ENCODE measurements at regions not wholly inside any gene's neighbourhood (a gene's known extent, or its start where the extent isn't known, plus 50 kb on each side); places are given as distances from the start of the nearest gene placed in this dataset.

DNA sequence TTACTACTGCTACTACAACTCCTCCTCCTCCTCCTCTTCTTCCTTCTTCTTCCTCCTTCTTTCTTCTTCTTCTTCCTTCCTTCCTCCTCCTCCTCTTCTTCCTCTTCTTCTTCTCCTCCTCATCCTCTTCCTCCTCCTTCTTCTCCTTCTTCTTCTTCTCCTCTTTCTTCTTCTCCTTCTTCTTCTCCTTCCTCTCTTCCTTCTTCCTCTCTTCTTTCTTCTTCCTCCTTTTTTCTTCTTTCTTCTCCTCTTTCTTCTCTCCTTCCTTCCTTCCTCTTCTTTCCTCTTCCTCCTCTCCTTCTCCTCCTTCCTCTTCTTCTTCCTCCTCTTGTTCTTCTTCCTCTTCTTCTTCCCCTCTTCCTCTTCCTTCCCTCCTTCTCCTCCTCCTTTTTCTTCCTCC, 94.7 kb upstream of the MYO16 start:
- H3K4me3 ChIP-seq, result no peak overlapping the region
- H3K9me3 ChIP-seq, result no peaks in the 10 kb centered on the region
- intact Hi-C loops (cut with DNase I; ENCODE audit: low total_unique reads), result no loop called here
- TF ChIP-seq POLR2A (IDR thresholded peaks at IDR 0.05), result no peak
- TF ChIP-seq, protein P1, sequence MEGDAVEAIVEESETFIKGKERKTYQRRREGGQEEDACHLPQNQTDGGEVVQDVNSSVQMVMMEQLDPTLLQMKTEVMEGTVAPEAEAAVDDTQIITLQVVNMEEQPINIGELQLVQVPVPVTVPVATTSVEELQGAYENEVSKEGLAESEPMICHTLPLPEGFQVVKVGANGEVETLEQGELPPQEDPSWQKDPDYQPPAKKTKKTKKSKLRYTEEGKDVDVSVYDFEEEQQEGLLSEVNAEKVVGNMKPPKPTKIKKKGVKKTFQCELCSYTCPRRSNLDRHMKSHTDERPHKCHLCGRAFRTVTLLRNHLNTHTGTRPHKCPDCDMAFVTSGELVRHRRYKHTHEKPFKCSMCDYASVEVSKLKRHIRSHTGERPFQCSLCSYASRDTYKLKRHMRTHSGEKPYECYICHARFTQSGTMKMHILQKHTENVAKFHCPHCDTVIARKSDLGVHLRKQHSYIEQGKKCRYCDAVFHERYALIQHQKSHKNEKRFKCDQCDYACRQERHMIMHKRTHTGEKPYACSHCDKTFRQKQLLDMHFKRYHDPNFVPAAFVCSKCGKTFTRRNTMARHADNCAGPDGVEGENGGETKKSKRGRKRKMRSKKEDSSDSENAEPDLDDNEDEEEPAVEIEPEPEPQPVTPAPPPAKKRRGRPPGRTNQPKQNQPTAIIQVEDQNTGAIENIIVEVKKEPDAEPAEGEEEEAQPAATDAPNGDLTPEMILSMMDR (IDR thresholded peaks at IDR 0.05), result no peak
- no peak overlapping the region for H3K27ac ChIP-seq
- H3K4me1 ChIP-seq, result no peaks in the 10 kb centered on the region
- no peak for DNase-seq
- H3K27me3 ChIP-seq, result no peaks in the 10 kb centered on the region
- H3K36me3 ChIP-seq (ENCODE audit: low read depth, missing control alignments), result no peaks in the 10 kb centered on the region

DNA sequence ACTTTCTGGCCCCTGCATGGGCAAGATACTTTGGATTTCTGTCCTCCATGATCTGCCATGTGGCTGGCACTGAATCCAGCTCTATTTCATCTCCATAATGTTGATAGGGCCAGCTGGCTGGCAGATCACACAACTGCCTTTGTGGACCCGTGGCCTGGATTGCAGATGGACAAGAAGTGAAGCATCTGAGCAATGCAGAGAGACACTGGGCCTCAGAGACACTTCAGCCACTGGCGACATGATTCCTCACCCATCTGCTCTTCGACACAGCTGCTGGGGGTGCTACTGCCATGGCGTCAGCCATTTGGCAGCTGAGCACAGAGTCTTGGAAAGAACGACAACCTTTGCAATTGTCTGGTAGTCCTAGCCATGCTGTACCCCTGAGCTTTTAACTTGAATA, 79.5 kb upstream of the MYO16 start:
- TF ChIP-seq POLR2A (IDR thresholded peaks at IDR 0.05), result no peak
- TF ChIP-seq, protein P1 (IDR thresholded peaks at IDR 0.05), result no peak
- DNase-seq, result no peak
- no peak overlapping the region for H3K4me3 ChIP-seq
- no peaks in the 10 kb centered on the region for H3K27me3 ChIP-seq
- intact Hi-C loops (cut with DNase I; ENCODE audit: low total_unique reads), result no loop called here
- no peaks in the 10 kb centered on the region for H3K36me3 ChIP-seq (ENCODE audit: low read depth, missing control alignments)
- no peaks in the 10 kb centered on the region for H3K4me1 ChIP-seq
- no peaks in the 10 kb centered on the region for H3K9me3 ChIP-seq
- WGBS, 2 donors, result 68 to 71% methylated on average over 2 to 5 of the region's 5 CpGs
- H3K27ac ChIP-seq, result no peak overlapping the region

DNA sequence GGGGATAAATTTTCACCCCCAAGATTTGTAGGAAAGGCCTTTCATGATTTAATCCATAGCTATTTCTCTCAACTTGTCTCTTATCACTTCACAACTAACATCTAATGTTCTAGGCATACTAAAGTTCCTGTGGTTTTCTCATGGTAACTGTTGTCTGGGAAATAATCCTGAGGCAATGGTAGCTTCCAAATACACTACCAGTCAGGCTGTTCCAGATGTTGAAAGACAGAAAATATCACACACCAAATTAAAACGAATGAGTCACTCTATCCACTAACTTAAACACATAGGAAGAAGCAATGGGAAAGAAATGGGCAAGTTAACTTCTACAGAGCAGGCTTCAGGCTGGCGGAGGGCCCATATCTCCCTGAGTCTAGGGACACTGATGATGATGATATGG, 77.7 kb upstream of the MYO16 start:
- intact Hi-C loops (cut with DNase I; ENCODE audit: low total_unique reads), result no loop called here
- no peaks in the 10 kb centered on the region for H3K27me3 ChIP-seq
- 67 to 84% methylated on average over 2 of the region's 2 CpGs for WGBS, 2 donors

DNA sequence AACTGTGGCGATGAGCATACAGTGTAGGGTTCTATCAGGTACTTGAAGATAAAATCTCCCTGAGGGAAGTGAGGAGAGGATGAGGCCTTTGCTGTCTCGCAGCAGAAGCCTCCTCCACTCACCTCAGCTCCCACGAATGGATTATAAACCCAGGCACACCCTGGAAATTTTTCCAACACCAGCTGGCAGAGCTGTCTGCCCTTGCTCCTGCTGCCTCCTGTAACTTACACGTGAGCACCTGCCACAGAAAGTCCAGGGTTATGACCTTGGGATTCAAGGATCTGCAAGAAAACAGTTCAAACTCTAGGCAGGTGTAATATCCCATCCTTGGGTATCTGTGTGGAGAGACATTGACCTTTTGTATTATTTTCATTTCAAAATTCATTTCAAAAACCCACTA, 70.9 kb upstream of the MYO16 start:
- no peak for TF ChIP-seq POLR2A (IDR thresholded peaks at IDR 0.05)
- TF ChIP-seq, protein P1 (IDR thresholded peaks at IDR 0.05), result no peak
- Histone ChIP-seq H3K4me3 (no peak overlapping the region), H3K4me1 (no peaks in the 10 kb centered on the region), H3K27ac (no peak overlapping the region), H3K27me3 (no peaks in the 10 kb centered on the region), H3K9me3 (no peaks in the 10 kb centered on the region), H3K36me3 (ENCODE audit: low read depth, missing control alignments) (no peaks in the 10 kb centered on the region)
- no peak for DNase-seq
- 60 to 61% methylated on average over 3 to 4 of the region's 4 CpGs for WGBS, 2 donors
- intact Hi-C loops (cut with DNase I; ENCODE audit: low total_unique reads), result no loop called here

More for the DNA sequence above, 77.7 kb upstream of the MYO16 start:
- Histone ChIP-seq H3K4me1 (no peaks in the 10 kb centered on the region), H3K27ac (no peak overlapping the region), H3K36me3 (ENCODE audit: low read depth, missing control alignments) (no peaks in the 10 kb centered on the region), H3K9me3 (no peaks in the 10 kb centered on the region), H3K4me3 (no peak overlapping the region)
- TF ChIP-seq, protein P1 (IDR thresholded peaks at IDR 0.05), result no peak
- no peak for TF ChIP-seq POLR2A (IDR thresholded peaks at IDR 0.05)
- DNase-seq, result no peak

DNA sequence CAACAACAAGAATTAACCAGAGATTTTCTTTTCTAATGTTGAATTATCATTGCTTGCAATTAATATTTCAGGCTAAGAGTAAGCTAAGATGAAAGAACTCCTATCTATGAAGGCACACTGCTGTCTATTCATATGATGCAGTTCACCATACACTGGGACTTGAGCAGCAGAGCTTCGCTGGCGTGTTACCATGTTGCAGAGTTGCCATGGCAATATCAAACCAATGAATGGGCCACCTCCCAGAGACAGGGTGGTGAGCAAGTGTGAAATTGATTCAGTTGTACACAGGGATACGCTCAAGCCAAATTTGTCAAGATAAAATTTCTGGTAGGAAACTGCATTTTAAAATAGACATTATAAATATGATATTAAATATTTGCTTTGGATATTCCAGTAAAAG, 69.3 kb upstream of the MYO16 start:
- no peak for TF ChIP-seq POLR2A (IDR thresholded peaks at IDR 0.05)
- TF ChIP-seq, protein P1 (IDR thresholded peaks at IDR 0.05), result no peak
- no peak for DNase-seq

More for the DNA sequence above, 69.3 kb upstream of the MYO16 start:
- intact Hi-C loops (cut with DNase I; ENCODE audit: low total_unique reads), result no loop called here
- Histone ChIP-seq H3K27me3 (no peaks in the 10 kb centered on the region), H3K36me3 (ENCODE audit: low read depth, missing control alignments) (no peaks in the 10 kb centered on the region), H3K4me1 (no peaks in the 10 kb centered on the region), H3K27ac (no peak overlapping the region), H3K4me3 (no peak overlapping the region), H3K9me3 (no peaks in the 10 kb centered on the region)
- 79 to 84% methylated on average over 3 of the region's 3 CpGs for WGBS, 2 donors

Measured in testis (tissue), 2 donors.